GM23338 (cell line): ENCODE measurements at regions not wholly inside any gene's neighbourhood (a gene's known extent, or its start where the extent isn't known, plus 50 kb on each side); places are given as distances from the start of the nearest gene placed in this dataset.
A peak's percentile ranks its signal among the peaks of the same experiment; 100 is the strongest.

Experiments used
- ATAC-seq: fragments of 200-7000 bp; cut with Tn5 transposase; 3 replicates; pipeline ENCODE4 v1.9.1; 2020
- DNase-seq: peaks from one replicate; pipeline ENCODE4 v3.0.0-alpha.2; 2015; ENCODE audit warnings: low spot score
- H2AFZ ChIP-seq: fragments of 200-600 bp; sonication (generic); 2 replicates; pipeline ENCODE4 v1.8.0; 2016; ENCODE audit warnings: antibody characterized with exemption, mild to moderate bottlenecking, moderate library complexity
- H3F3A ChIP-seq: fragments of 200-600 bp; sonication (generic); replicated peaks from 2 replicates; pipeline ENCODE4 v1.8.0; 2017; ENCODE audit warnings: antibody characterized with exemption, mixed run types, low read depth
- H3K27ac ChIP-seq: fragments of 200-600 bp; sonication (generic); 2 replicates; pipeline ENCODE4 v1.6.1; 2016; ENCODE audit warnings: low read depth
- H3K27me3 ChIP-seq: fragments of 200-600 bp; sonication (generic); 2 replicates; pipeline ENCODE4 v1.8.0; 2016; ENCODE audit warnings: mild to moderate bottlenecking, mixed run types, moderate library complexity; ENCODE audit not compliant: insufficient read depth
- H3K36me3 ChIP-seq: fragments of 200-600 bp; sonication (generic); 2 replicates; pipeline ENCODE4 v1.8.0; 2016; ENCODE audit warnings: mild to moderate bottlenecking; ENCODE audit not compliant: insufficient read depth
- H3K4me1 ChIP-seq: fragments of 200-600 bp; sonication (generic); 2 replicates; pipeline ENCODE4 v1.8.0; 2016; ENCODE audit warnings: mild to moderate bottlenecking, moderate library complexity; ENCODE audit not compliant: insufficient read depth
- H3K4me2 ChIP-seq: fragments of 200-600 bp; sonication (generic); 2 replicates; pipeline ENCODE4 v1.7.1; 2017; ENCODE audit warnings: mixed run types
- H3K4me3 ChIP-seq: fragments of 200-600 bp; sonication (generic); 2 replicates; pipeline ENCODE4 v1.6.1; 2016; ENCODE audit warnings: mixed run types
- H3K79me2 ChIP-seq: fragments of 200-600 bp; sonication (generic); replicated peaks from 2 replicates; pipeline ENCODE4 v1.8.0; 2017; ENCODE audit warnings: mild to moderate bottlenecking; ENCODE audit not compliant: insufficient read depth
- H3K9me2 ChIP-seq: fragments of 200-600 bp; sonication (generic); 2 replicates; pipeline ENCODE4 v1.8.0; 2017; ENCODE audit not compliant: insufficient read depth
- H4K20me1 ChIP-seq: fragments of 200-600 bp; sonication (generic); replicated peaks from 2 replicates; pipeline ENCODE4 v1.8.0; 2017; ENCODE audit warnings: mild to moderate bottlenecking; ENCODE audit not compliant: insufficient read depth
- H3K27ac Mint-ChIP-seq: 2 replicates; pipeline ENCODE4 v1.8.0; 2020; ENCODE audit warnings: inconsistent platforms, mild to moderate bottlenecking, moderate library complexity, mixed read lengths
- H3K27me3 Mint-ChIP-seq: 3 replicates; pipeline ENCODE4 v1.8.0; 2022; ENCODE audit warnings: low read depth, mild to moderate bottlenecking, moderate library complexity, mixed read lengths, inconsistent platforms; ENCODE audit not compliant: insufficient read depth, poor library complexity
- H3K36me3 Mint-ChIP-seq: 3 replicates; pipeline ENCODE4 v1.8.0; 2021; ENCODE audit warnings: low read depth, mild to moderate bottlenecking, inconsistent platforms, moderate library complexity, mixed read lengths
- H3K4me1 Mint-ChIP-seq: 3 replicates; pipeline ENCODE4 v1.8.0; 2020; ENCODE audit warnings: mild to moderate bottlenecking, inconsistent platforms, mixed read lengths
- H3K4me3 Mint-ChIP-seq: 3 replicates; pipeline ENCODE4 v1.8.0; 2021; ENCODE audit warnings: moderate library complexity, mild to moderate bottlenecking, inconsistent platforms, mixed read lengths
- H3K9me3 Mint-ChIP-seq: 3 replicates; pipeline ENCODE4 v1.8.0; 2020; ENCODE audit warnings: moderate library complexity, mild to moderate bottlenecking, inconsistent platforms, mixed read lengths
- CREB1 ChIP-seq: fragments of 250-450 bp; sonication (Bioruptor Pico); IDR thresholded peaks from 2 replicates; pipeline ENCODE4 v1.5.0; 2020; ENCODE audit warnings: low read depth, mild to moderate bottlenecking, moderate library complexity
- CTCF ChIP-seq, 2 experiments: fragments of 200-600 bp in 1 of 2; sonication (generic) in 1 of 2; conservative IDR thresholded peaks; 2 replicates each; pipeline versions ENCODE4 v1.5.1 to v1.6.1; 2016 to 2017; ENCODE audit warnings: antibody characterized with exemption in 2 of 2, low read depth in 2 of 2, mild to moderate bottlenecking in 2 of 2, moderate library complexity in 1 of 2
- ETS1 ChIP-seq: IDR thresholded peaks from 2 replicates; pipeline ENCODE4 v1.6.1; 2016; ENCODE audit warnings: antibody characterized with exemption
- EZH2 ChIP-seq: fragments of 200-600 bp; sonication (generic); IDR thresholded peaks from one replicate; pipeline ENCODE4 v1.8.0; 2017; ENCODE audit warnings: antibody characterized with exemption, mild to moderate bottlenecking, low read depth; ENCODE audit not compliant: unreplicated experiment
- EZH2phosphoT487 ChIP-seq: fragments of 200-600 bp; sonication (generic); IDR thresholded peaks from one replicate; pipeline ENCODE4 v1.8.1; 2018; ENCODE audit warnings: antibody characterized with exemption; ENCODE audit not compliant: unreplicated experiment
- JUNB ChIP-seq: IDR thresholded peaks from one replicate; pipeline ENCODE4 v1.6.1; 2016; ENCODE audit warnings: antibody characterized with exemption; ENCODE audit not compliant: unreplicated experiment
- NANOG ChIP-seq: IDR thresholded peaks from 2 replicates; pipeline ENCODE4 v1.6.1; 2016; ENCODE audit warnings: antibody characterized with exemption, borderline replicate concordance
- POLR2AphosphoS5 ChIP-seq: IDR thresholded peaks from 2 replicates; pipeline ENCODE4 v1.6.1; 2016; ENCODE audit warnings: antibody characterized with exemption, low read depth
- REST ChIP-seq: IDR thresholded peaks from one replicate; pipeline ENCODE4 v1.6.1; 2018; ENCODE audit warnings: antibody characterized with exemption; ENCODE audit not compliant: unreplicated experiment
- STAT1 ChIP-seq: IDR thresholded peaks from one replicate; pipeline ENCODE4 v1.6.1; 2016; ENCODE audit warnings: antibody characterized with exemption; ENCODE audit not compliant: unreplicated experiment
- ZNF114 ChIP-seq: fragments of 250-450 bp; sonication (Bioruptor Pico); IDR thresholded peaks from 2 replicates; pipeline ENCODE4 v1.5.0; 2020; ENCODE audit warnings: mild to moderate bottlenecking, moderate library complexity
- ZNF331 ChIP-seq: fragments of 250-450 bp; sonication (Bioruptor Pico); IDR thresholded peaks from 2 replicates; pipeline ENCODE4 v1.5.0; 2020; ENCODE audit warnings: low read depth, mild to moderate bottlenecking, moderate library complexity
- ZNF462 ChIP-seq: fragments of 250-450 bp; sonication (Bioruptor Pico); IDR thresholded peaks from 2 replicates; pipeline ENCODE4 v1.5.0; 2020; ENCODE audit warnings: mild to moderate bottlenecking, moderate library complexity

GRCh38 chr13:61128850-61129645, 286.6 kb downstream of the PCDH20 start:
- Mint-ChIP-seq H3K36me3 (no peaks in the 10 kb centered on the region; the same call in 1 of the 3 replicates), H3K27ac (peak overlapping the region; percentile 61; the same call in 1 of the 2 replicates), H3K27me3 (peaks cover 5% of the 10 kb centered on the region), H3K4me1 (no peaks in the 10 kb centered on the region; the same call in 2 of the 3 replicates), H3K4me3 (no peak overlapping the region), H3K9me3 (peaks cover 9% of the 10 kb centered on the region; the same call in 2 of the 3 replicates)
- H3K4me3 ChIP-seq, result no peak overlapping the region
- no peak overlapping the region for H3K27ac ChIP-seq
- no peaks in the 10 kb centered on the region for H3F3A ChIP-seq
- H3K79me2 ChIP-seq, result no peaks in the 10 kb centered on the region
- H3K27me3 ChIP-seq, result no peaks in the 10 kb centered on the region
- no peaks in the 10 kb centered on the region for H3K4me1 ChIP-seq
- 0 out of 2 replicates have a peak overlapping the region, but pooled peaks have one; percentile 12 for H2AFZ ChIP-seq
- no peak for DNase-seq
- TF ChIP-seq EZH2phosphoT487 (no peak), EZH2 (no peak), JUNB (no peak), CTCF (conservative IDR thresholded peaks at IDR 0.05; ENCODE audit: low read depth in 2 of 2) (no peak), CREB1 (CRISPR knock-in tag) (no peak), POLR2AphosphoS5 (no peak), ZNF331 (no peak), NANOG (no peak), STAT1 (no peak), REST (no peak), ZNF462 (CRISPR knock-in tag) (no peak), ZNF114 (CRISPR knock-in tag) (no peak), ETS1 (no peak)
- H4K20me1 ChIP-seq, result no peaks in the 10 kb centered on the region
- no peaks in the 10 kb centered on the region for H3K36me3 ChIP-seq
- ATAC-seq, result no peak
- no peak overlapping the region for H3K4me2 ChIP-seq
- no peaks in the 10 kb centered on the region for H3K9me2 ChIP-seq
